Esophagus (tissue), 2 donors: ENCODE measurements at regions not wholly inside any gene's neighbourhood (a gene's known extent, or its start where the extent isn't known, plus 50 kb on each side); places are given as distances from the start of the nearest gene placed in this dataset.

ENCODE experiments used
- H3K27ac ChIP-seq, 2 donors: one replicate each; pipeline ENCODE4 v1.5.1; 2013; ENCODE audit warnings: low read depth in 2 of 2, mild to moderate bottlenecking in 2 of 2, inconsistent platforms in 1 of 2, low read length in 1 of 2, moderate library complexity in 1 of 2
- H3K27me3 ChIP-seq, 2 donors: one replicate each; pipeline ENCODE4 v1.6.1; 2013; ENCODE audit warnings: low read length in 2 of 2, control low read depth in 1 of 2, mild to moderate bottlenecking in 1 of 2; ENCODE audit not compliant: insufficient read depth in 2 of 2, control insufficient read depth in 1 of 2
- H3K36me3 ChIP-seq, 2 donors: one replicate each; pipeline ENCODE4 v1.6.1; 2013; ENCODE audit warnings: low read length in 1 of 2; ENCODE audit not compliant: control insufficient read depth in 2 of 2, insufficient read depth in 2 of 2
- H3K4me1 ChIP-seq, 2 donors: one replicate each; pipeline ENCODE4 v1.6.1; 2013; ENCODE audit warnings: low read length in 1 of 2; ENCODE audit not compliant: control insufficient read depth in 2 of 2, insufficient read depth in 2 of 2
- H3K4me3 ChIP-seq, 2 donors: one replicate each; pipeline ENCODE4 v1.5.1; 2013; ENCODE audit warnings: low read length in 2 of 2, mild to moderate bottlenecking in 2 of 2, low read depth in 1 of 2, moderate library complexity in 1 of 2
- H3K9me3 ChIP-seq, 2 donors: one replicate each; pipeline ENCODE4 v1.6.1; 2013; ENCODE audit warnings: mild to moderate bottlenecking in 2 of 2, low read depth in 1 of 2, low read length in 1 of 2, moderate library complexity in 1 of 2; ENCODE audit not compliant: control insufficient read depth in 2 of 2, insufficient read depth in 1 of 2
- WGBS, 2 donors: extraction: QIAGEN DNeasy Blood & Tissue Kit; methylation state at CpG; one replicate each; pipeline ENCODE4 v1.1.7; 2013; 5-methylcytosine and 5-hydroxymethylcytosine counted together
- donor health status: healthy with polysubstance abuse.
- donor health status: Bipolar disorder and iron deficiency.

- no peak overlapping the region for H3K27ac ChIP-seq
- H3K27me3 ChIP-seq, result no peaks in the 10 kb centered on the region
- H3K36me3 ChIP-seq, result no peaks in the 10 kb centered on the region
- WGBS, 2 donors, result 33 to 60% methylated on average over 1 of the region's 1 CpG
- H3K4me1 ChIP-seq, result peaks cover 0 to 7% of the 10 kb centered on the region in 2 donors
- H3K4me3 ChIP-seq, result no peak overlapping the region
- H3K9me3 ChIP-seq, result no peaks in the 10 kb centered on the region
These were observed 171.3 kb upstream of the NTF3 start for GRCh38 chr12:5260591-5261086.

GRCh38 chr12:5262450-5262849 is 169.5 kb upstream of the NTF3 start:
- H3K27me3 ChIP-seq, result no peaks in the 10 kb centered on the region
- WGBS, 2 donors, result 82 to 87% methylated on average over 1 of the region's 1 CpG
- no peak overlapping the region for H3K4me3 ChIP-seq
- H3K27ac ChIP-seq, result no peak overlapping the region
- no peaks in the 10 kb centered on the region for H3K9me3 ChIP-seq
- H3K36me3 ChIP-seq, result no peaks in the 10 kb centered on the region
- H3K4me1 ChIP-seq, result peaks cover 0 to 7% of the 10 kb centered on the region in 2 donors

GRCh38 chr12:5262885-5263284 is 169.0 kb upstream of the NTF3 start:
- Histone ChIP-seq H3K4me3 (no peak overlapping the region), H3K27ac (no peak overlapping the region), H3K9me3 (no peaks in the 10 kb centered on the region), H3K4me1 (peaks cover 0 to 7% of the 10 kb centered on the region in 2 donors), H3K27me3 (no peaks in the 10 kb centered on the region), H3K36me3 (no peaks in the 10 kb centered on the region)
- 41 to 51% methylated on average over 2 of the region's 2 CpGs for WGBS, 2 donors

GRCh38 chr12:5264006-5264405 is 167.9 kb upstream of the NTF3 start:
- no peaks in the 10 kb centered on the region for H3K36me3 ChIP-seq
- H3K9me3 ChIP-seq, result no peaks in the 10 kb centered on the region
- peaks cover 0 to under 1% of the 10 kb centered on the region in 2 donors for H3K4me1 ChIP-seq
- 71 to 76% methylated on average over 2 of the region's 2 CpGs for WGBS, 2 donors
- no peaks in the 10 kb centered on the region for H3K27me3 ChIP-seq
- no peak overlapping the region for H3K27ac ChIP-seq
- no peak overlapping the region for H3K4me3 ChIP-seq

- WGBS, 2 donors, result 81 to 86% methylated on average over 9 of the region's 9 CpGs
- Histone ChIP-seq H3K4me3 (no peak overlapping the region), H3K36me3 (no peaks in the 10 kb centered on the region), H3K9me3 (no peaks in the 10 kb centered on the region), H3K27me3 (no peaks in the 10 kb centered on the region), H3K27ac (no peak overlapping the region), H3K4me1 (no peaks in the 10 kb centered on the region)
These were observed 164.1 kb upstream of the NTF3 start for GRCh38 chr12:5267603-5268423.

- Histone ChIP-seq H3K27ac (no peak overlapping the region), H3K36me3 (no peaks in the 10 kb centered on the region), H3K27me3 (no peaks in the 10 kb centered on the region), H3K4me1 (no peaks in the 10 kb centered on the region), H3K4me3 (no peak overlapping the region), H3K9me3 (no peaks in the 10 kb centered on the region)
- 89 to 92% methylated on average over 6 of the region's 6 CpGs for WGBS, 2 donors
These were observed 163.3 kb upstream of the NTF3 start for GRCh38 chr12:5268424-5269210.

- Histone ChIP-seq H3K27ac (no peak overlapping the region), H3K4me1 (no peaks in the 10 kb centered on the region), H3K36me3 (no peaks in the 10 kb centered on the region), H3K27me3 (no peaks in the 10 kb centered on the region), H3K9me3 (no peaks in the 10 kb centered on the region), H3K4me3 (no peak overlapping the region)
- WGBS, 2 donors, result 69 to 89% methylated on average over 3 of the region's 3 CpGs
These were observed 162.1 kb upstream of the NTF3 start for GRCh38 chr12:5269846-5270245.

GRCh38 chr12:5272018-5272785 is 159.7 kb upstream of the NTF3 start:
- Histone ChIP-seq H3K27ac (no peak overlapping the region), H3K9me3 (no peaks in the 10 kb centered on the region), H3K4me3 (no peak overlapping the region), H3K27me3 (no peaks in the 10 kb centered on the region), H3K36me3 (no peaks in the 10 kb centered on the region), H3K4me1 (no peaks in the 10 kb centered on the region)
- WGBS, 2 donors, result 77 to 78% methylated on average over 6 of the region's 6 CpGs

- Histone ChIP-seq H3K4me1 (no peaks in the 10 kb centered on the region), H3K36me3 (no peaks in the 10 kb centered on the region), H3K27me3 (no peaks in the 10 kb centered on the region), H3K4me3 (no peak overlapping the region), H3K27ac (no peak overlapping the region), H3K9me3 (peaks cover 0 to 4% of the 10 kb centered on the region in 2 donors)
- 60 to 62% methylated on average over 8 of the region's 8 CpGs for WGBS, 2 donors
These were observed 158.2 kb upstream of the NTF3 start for GRCh38 chr12:5273709-5274108.
